Activated T-helper 2 cell treated with anti-CD3 and anti-CD28 coated beads, Interferon-gamma antibody, Interleukin-2, Interleukin-4, amounts not matched to agents 10 μg/mL and 5 μg/mL and 100 μg/mL, durations not matched to agents 14 hours and 24 hours and 36 hours (primary cell): ENCODE measurements at regions not wholly inside any gene's neighbourhood (a gene's known extent, or its start where the extent isn't known, plus 50 kb on each side); places are given as distances from the start of the nearest gene placed in this dataset.
"Not testable (repeated sequence)": the region's sequence is repeated elsewhere in the genome, so short reads cannot be mapped to it uniquely, and the experiment has no call there.

ENCODE experiments used
- DNase-seq: peaks from one replicate; pipeline ENCODE4 v3.0.0; 2021; ENCODE audit warnings: low spot score
- H3K27ac Mint-ChIP-seq: one replicate; pipeline ENCODE4 v1.8.0; 2021; ENCODE audit warnings: mixed read lengths
- H3K27me3 Mint-ChIP-seq: one replicate; pipeline ENCODE4 v1.8.0; 2021; ENCODE audit warnings: low read depth, mixed read lengths
- H3K36me3 Mint-ChIP-seq: one replicate; pipeline ENCODE4 v1.8.0; 2021; ENCODE audit warnings: low read depth, mixed read lengths
- H3K4me1 Mint-ChIP-seq: one replicate; pipeline ENCODE4 v1.8.0; 2021; ENCODE audit warnings: low read depth, mixed read lengths
- H3K4me3 Mint-ChIP-seq: one replicate; pipeline ENCODE4 v1.8.0; 2021; ENCODE audit warnings: low read depth, mild to moderate bottlenecking, moderate library complexity, mixed read lengths
- H3K9me3 Mint-ChIP-seq: one replicate; pipeline ENCODE4 v1.8.0; 2021; ENCODE audit warnings: mixed read lengths
- intact Hi-C: fragments of 100-400 bp; cut with micrococcal nuclease; formaldehyde crosslinking; loops from one replicate; pipeline ENCODE4 v1.15.1; 2023

DNA sequence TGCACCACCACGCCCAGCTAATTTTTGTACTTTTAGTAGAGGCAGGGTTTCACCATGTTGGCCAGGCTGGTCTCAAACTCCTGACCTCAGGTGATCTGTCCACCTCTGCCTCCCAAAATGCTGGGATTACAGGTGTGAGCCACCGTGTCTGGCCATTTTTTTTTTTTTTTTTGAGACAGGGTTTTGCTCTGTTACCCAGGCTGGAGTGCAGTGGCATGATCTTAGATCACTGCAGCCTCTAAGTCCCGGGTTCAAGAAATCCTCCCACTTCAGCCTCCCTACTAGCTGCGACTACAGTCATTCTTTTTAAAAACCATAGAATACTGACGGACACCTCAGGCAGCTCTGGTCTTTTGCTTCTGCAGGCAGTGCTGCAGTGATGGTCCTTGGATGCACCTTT, 54.9 kb upstream of the PTPN1 start:
- H3K27ac Mint-ChIP-seq, H3K4me3 Mint-ChIP-seq, H3K9me3 Mint-ChIP-seq, intact Hi-C loops, H3K36me3 Mint-ChIP-seq, DNase-seq: not testable (repeated sequence)
- Mint-ChIP-seq H3K27me3 (peaks cover 14% of the 10 kb centered on the region), H3K4me1 (peaks cover 14% of the 10 kb centered on the region)

DNA sequence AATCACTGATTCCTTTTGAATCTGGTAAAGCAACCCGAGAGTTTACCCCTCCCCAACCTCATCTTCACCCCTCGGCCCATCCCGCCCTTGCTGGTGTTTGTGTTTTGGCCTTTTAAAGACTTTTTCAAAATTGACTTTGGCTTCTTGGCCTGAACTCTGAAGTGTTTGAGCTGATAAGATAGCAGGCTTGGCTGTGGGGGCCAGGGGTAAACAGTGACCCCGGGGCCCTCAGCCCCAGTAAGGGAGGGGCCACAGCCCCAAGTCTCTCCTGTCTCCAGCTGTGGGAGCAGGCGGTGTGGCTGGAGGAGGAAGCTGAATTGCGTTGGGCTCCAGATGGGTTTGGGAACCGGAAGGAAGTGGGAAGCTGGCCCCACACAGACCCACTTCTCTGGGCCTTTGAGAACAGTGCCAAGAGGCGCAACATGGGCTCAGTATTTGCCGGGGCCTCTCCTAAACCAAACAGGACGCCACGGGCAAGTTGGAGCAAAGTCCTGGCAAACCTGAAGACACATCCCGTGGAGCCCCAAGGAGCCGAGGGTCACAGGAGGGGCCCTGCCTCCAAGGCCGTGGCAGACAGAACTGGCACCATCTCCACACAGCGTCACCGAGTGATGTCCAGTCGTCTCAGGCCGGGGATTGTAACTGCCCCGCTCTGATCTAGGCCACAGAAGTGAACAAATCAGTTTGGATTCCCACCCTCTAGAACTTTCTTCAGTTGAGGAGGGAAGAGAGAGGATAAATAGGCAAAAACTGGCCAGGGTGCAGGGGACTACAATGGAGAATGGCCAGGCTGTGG, 54.3 kb upstream of the PTPN1 start:
- no peaks in the 10 kb centered on the region for H3K36me3 Mint-ChIP-seq
- peaks cover 13% of the 10 kb centered on the region for H3K4me1 Mint-ChIP-seq
- intact Hi-C loops, result no loop called here
- no peaks in the 10 kb centered on the region for H3K9me3 Mint-ChIP-seq
- H3K27ac Mint-ChIP-seq, result no peak overlapping the region
- peaks cover 13% of the 10 kb centered on the region for H3K27me3 Mint-ChIP-seq
- DNase-seq, result no peak
- H3K4me3 Mint-ChIP-seq, result no peak overlapping the region

DNA sequence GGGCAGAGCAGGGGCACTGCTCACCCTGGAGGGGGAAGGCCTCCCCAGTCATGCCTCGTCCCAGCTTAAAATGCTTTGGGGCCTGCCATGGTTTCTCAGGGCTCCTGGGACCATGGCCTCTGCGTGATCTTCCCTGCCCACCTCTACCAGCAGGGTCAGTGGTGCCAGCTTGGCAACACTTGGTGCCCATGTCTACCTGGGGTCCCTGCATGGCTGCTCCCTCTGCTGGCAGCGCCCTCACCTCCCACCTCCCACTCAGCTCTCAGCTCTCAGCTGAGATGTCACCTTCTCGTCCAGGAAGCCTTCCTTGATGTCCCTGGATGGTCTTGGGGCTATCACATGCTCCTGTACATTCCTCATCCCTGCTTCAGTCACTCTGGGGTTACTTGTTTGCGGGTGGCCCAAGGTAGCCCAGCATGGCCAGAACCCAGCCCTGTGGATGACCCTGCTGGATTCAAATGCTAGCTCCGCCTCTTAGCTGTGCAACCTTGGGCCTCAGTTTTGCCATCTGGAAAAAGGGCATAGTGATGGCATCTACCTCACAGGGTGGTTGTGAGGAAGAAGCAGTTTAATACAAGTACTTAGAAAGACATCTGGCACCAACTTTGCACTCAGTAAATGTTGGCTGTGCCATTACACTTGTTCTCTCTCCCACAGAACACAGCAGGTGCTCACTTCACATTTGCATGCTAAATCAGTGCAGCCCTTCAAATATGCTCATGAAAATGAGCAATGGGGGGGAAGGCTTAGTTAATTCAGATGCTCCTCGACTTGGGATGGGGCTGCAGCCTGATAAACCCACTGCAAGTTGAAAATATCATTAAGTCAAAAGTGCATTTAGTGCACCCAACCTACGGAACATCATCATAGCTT, 53.5 kb upstream of the PTPN1 start:
- H3K9me3 Mint-ChIP-seq, result no peaks in the 10 kb centered on the region
- H3K36me3 Mint-ChIP-seq, result no peaks in the 10 kb centered on the region
- peaks cover 6% of the 10 kb centered on the region for H3K4me1 Mint-ChIP-seq
- peaks cover 10% of the 10 kb centered on the region for H3K27me3 Mint-ChIP-seq
- intact Hi-C loops, result no loop called here
- no peak for DNase-seq
- no peak overlapping the region for H3K27ac Mint-ChIP-seq
- H3K4me3 Mint-ChIP-seq, result no peak overlapping the region

GRCh38 chr20:50459124-50459918, 50.9 kb upstream of the PTPN1 start:
- intact Hi-C loops, result no loop called here
- DNase-seq, result no peak
- H3K36me3 Mint-ChIP-seq, result no peaks in the 10 kb centered on the region
- H3K27me3 Mint-ChIP-seq, result no peaks in the 10 kb centered on the region
- peaks cover 3% of the 10 kb centered on the region for H3K4me1 Mint-ChIP-seq
- H3K4me3 Mint-ChIP-seq, result no peak overlapping the region
- H3K27ac Mint-ChIP-seq, result no peak overlapping the region
- no peaks in the 10 kb centered on the region for H3K9me3 Mint-ChIP-seq

- H3K9me3 Mint-ChIP-seq, result no peaks in the 10 kb centered on the region
Measured at GRCh38 chr20:50460115-50460607, 50.0 kb upstream of the PTPN1 start.

More at GRCh38 chr20:50460115-50460607, 50.0 kb upstream of the PTPN1 start:
- Mint-ChIP-seq H3K4me1 (peaks cover 7% of the 10 kb centered on the region), H3K36me3 (no peaks in the 10 kb centered on the region), H3K27ac (no peak overlapping the region), H3K27me3 (no peaks in the 10 kb centered on the region), H3K4me3 (no peak overlapping the region)
- intact Hi-C loops, result loop anchor here (1.0 to 5.0 kb wide), 4 partner anchors 73 to 274 kb away; partner anchors contain the start of gene CEBPB
- no peak for DNase-seq
